ENCODE measurements at regions not wholly inside any gene's neighbourhood (a gene's known extent, or its start where the extent isn't known, plus 50 kb on each side); places are given as distances from the start of the nearest gene placed in this dataset.

DNA sequence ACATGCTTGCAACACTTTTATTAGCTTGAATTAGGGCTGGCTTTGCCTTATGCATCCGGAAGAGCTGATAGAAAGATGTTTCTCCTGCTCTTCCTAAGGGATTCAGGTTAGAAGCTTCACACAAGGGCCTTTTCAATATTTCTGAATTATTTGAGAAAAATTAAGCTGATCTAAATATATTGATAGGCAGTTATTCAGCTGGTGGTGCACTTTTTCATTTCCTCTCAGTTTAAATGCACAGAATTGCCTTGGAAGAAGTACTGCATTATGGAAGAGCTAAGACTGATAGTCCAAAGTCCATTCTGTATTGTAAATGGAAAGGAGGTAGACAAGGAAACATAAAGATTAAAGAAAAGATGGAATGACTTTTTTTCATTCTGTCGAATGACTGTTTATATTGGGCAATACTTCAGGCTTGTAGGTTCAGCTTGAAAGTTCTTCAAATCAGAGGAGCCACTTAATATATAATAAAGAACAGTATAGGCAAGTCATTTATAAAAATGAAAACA lies 398.4 kb upstream of the B3GALT2 start:
- Histone ChIP-seq H4K20me1 (ENCODE audit: insufficient read depth, poor library complexity, severe bottlenecking) (no peaks in the 10 kb centered on the region), H3K9me2 (replicated peaks; ENCODE audit: insufficient read depth) (no peaks in the 10 kb centered on the region), H3K79me2 (no peaks in the 10 kb centered on the region), H3K27me3 (no peaks in the 10 kb centered on the region), H3K9me3 (ENCODE audit: low read depth) (no peaks in the 10 kb centered on the region), H3K4me1 (ENCODE audit: insufficient read depth) (peaks cover 8% of the 10 kb centered on the region), H3K4me2 (peak overlapping the region; percentile 30), H2AFZ (no peak overlapping the region), H3K4me3 (no peak overlapping the region), H3K36me3 (replicated peaks; ENCODE audit: insufficient read depth, low read depth) (no peaks in the 10 kb centered on the region), H3K27ac (peak overlapping the region; percentile 47)
- TF ChIP-seq EZH2 (IDR thresholded peaks at IDR 0.05; ENCODE audit: borderline replicate concordance) (no peak), EZH2phosphoT487 (IDR thresholded peaks at IDR 0.05; ENCODE audit: low read depth, severe bottlenecking, unreplicated experiment) (no peak)
- TF ChIP-seq, protein P1, sequence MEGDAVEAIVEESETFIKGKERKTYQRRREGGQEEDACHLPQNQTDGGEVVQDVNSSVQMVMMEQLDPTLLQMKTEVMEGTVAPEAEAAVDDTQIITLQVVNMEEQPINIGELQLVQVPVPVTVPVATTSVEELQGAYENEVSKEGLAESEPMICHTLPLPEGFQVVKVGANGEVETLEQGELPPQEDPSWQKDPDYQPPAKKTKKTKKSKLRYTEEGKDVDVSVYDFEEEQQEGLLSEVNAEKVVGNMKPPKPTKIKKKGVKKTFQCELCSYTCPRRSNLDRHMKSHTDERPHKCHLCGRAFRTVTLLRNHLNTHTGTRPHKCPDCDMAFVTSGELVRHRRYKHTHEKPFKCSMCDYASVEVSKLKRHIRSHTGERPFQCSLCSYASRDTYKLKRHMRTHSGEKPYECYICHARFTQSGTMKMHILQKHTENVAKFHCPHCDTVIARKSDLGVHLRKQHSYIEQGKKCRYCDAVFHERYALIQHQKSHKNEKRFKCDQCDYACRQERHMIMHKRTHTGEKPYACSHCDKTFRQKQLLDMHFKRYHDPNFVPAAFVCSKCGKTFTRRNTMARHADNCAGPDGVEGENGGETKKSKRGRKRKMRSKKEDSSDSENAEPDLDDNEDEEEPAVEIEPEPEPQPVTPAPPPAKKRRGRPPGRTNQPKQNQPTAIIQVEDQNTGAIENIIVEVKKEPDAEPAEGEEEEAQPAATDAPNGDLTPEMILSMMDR (IDR thresholded peaks at IDR 0.05; ENCODE audit: poor library complexity): no peak
- WGBS (ENCODE audit: low lambda C conversion rate, missing lambda C conversion rate): 58% methylated on average over 2 of the region's 2 CpGs
- no peak for DNase-seq (ENCODE audit: low spot score)

DNA sequence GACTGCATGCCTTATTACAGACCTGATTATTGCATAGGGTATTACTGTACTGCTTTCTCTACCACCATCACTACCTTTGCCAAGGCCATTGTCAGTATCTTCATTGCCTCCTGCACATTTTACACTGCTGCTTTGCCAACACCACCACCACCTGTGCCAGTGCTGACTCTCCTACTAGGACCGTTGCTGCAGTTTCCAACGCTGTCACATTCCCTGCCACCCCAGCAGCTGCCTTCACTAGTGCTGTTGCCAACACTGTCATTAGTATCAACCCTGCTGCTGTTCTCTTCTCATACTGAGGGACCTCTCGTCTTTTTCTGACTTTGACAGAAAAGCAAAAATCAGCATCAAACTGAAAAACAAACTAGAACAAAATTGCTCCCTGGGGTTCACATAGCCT lies 394.9 kb upstream of the B3GALT2 start:
- WGBS (ENCODE audit: low lambda C conversion rate, missing lambda C conversion rate): 89% methylated on average over 3 of the region's 3 CpGs

DNA sequence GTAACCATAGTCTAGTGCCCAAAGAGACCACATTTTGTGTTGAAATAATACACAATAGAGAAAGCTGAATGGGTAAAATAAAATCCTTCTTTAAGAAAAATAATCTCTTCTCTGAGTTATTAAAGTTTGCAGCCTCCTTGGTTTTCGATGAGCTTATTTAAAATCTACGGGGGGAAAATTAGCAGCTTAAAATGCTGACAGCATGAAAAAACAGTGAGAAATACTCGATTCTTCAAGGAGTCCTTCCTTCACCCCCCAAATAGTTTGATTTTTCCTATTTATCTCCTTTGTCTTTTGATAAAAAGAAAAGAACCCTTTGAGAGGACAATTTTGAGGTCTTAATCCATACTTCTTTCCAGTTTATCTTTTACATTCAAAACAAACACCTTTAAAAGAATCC lies 394.0 kb upstream of the B3GALT2 start:
- H3K27me3 ChIP-seq: no peaks in the 10 kb centered on the region
- H3K9me2 ChIP-seq (replicated peaks; ENCODE audit: insufficient read depth): no peaks in the 10 kb centered on the region
- H3K4me2 ChIP-seq: no peak overlapping the region
- no peak overlapping the region for H3K4me3 ChIP-seq
- no peaks in the 10 kb centered on the region for H3K4me1 ChIP-seq (ENCODE audit: insufficient read depth)
- WGBS (ENCODE audit: low lambda C conversion rate, missing lambda C conversion rate): 92% methylated on average over 3 of the region's 3 CpGs
- no peaks in the 10 kb centered on the region for H4K20me1 ChIP-seq (ENCODE audit: insufficient read depth, poor library complexity, severe bottlenecking)
- DNase-seq (ENCODE audit: low spot score): no peak
- no peak overlapping the region for H2AFZ ChIP-seq
- H3K27ac ChIP-seq: no peak overlapping the region
- TF ChIP-seq EZH2phosphoT487 (IDR thresholded peaks at IDR 0.05; ENCODE audit: low read depth, severe bottlenecking, unreplicated experiment): no peak
- TF ChIP-seq, protein P1 (IDR thresholded peaks at IDR 0.05; ENCODE audit: poor library complexity): no peak
- TF ChIP-seq EZH2 (IDR thresholded peaks at IDR 0.05; ENCODE audit: borderline replicate concordance): no peak
- no peaks in the 10 kb centered on the region for H3K36me3 ChIP-seq (replicated peaks; ENCODE audit: insufficient read depth, low read depth)
- H3K9me3 ChIP-seq (ENCODE audit: low read depth): no peaks in the 10 kb centered on the region
- no peaks in the 10 kb centered on the region for H3K79me2 ChIP-seq

More for the DNA sequence above, 394.9 kb upstream of the B3GALT2 start:
- Histone ChIP-seq H3K4me1 (ENCODE audit: insufficient read depth) (no peaks in the 10 kb centered on the region), H3K27ac (no peak overlapping the region), H3K4me3 (no peak overlapping the region), H3K4me2 (no peak overlapping the region), H3K79me2 (no peaks in the 10 kb centered on the region), H3K9me3 (ENCODE audit: low read depth) (no peaks in the 10 kb centered on the region), H2AFZ (no peak overlapping the region), H3K9me2 (replicated peaks; ENCODE audit: insufficient read depth) (no peaks in the 10 kb centered on the region), H3K36me3 (replicated peaks; ENCODE audit: insufficient read depth, low read depth) (no peaks in the 10 kb centered on the region), H3K27me3 (no peaks in the 10 kb centered on the region), H4K20me1 (ENCODE audit: insufficient read depth, poor library complexity, severe bottlenecking) (no peaks in the 10 kb centered on the region)
- no peak for TF ChIP-seq EZH2 (IDR thresholded peaks at IDR 0.05; ENCODE audit: borderline replicate concordance)
- TF ChIP-seq, protein P1 (IDR thresholded peaks at IDR 0.05; ENCODE audit: poor library complexity): no peak
- TF ChIP-seq EZH2phosphoT487 (IDR thresholded peaks at IDR 0.05; ENCODE audit: low read depth, severe bottlenecking, unreplicated experiment): no peak
- no peak for DNase-seq (ENCODE audit: low spot score)

DNA sequence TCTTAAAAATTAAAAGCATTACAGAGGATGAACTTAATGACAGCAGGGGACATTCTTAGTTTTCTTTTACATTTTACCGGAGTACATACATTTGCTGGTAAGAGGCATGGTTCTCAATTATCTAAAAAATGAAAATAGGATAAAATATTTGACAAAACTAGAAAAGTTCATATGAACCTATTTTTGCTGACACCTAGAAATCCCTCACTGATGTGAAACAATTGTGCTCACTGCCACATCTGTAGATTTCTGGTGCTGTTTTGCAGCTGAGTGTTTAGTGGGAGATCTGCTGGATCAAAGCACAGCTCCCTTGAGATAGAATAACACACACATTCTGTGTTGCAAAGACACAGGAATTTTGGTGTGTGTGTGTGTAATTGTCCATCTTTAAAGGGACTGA lies 392.9 kb upstream of the B3GALT2 start:
- H3K27ac ChIP-seq: no peak overlapping the region
- H3K79me2 ChIP-seq: no peaks in the 10 kb centered on the region
- no peak overlapping the region for H2AFZ ChIP-seq
- TF ChIP-seq, protein P1 (IDR thresholded peaks at IDR 0.05; ENCODE audit: poor library complexity): no peak
- TF ChIP-seq EZH2 (IDR thresholded peaks at IDR 0.05; ENCODE audit: borderline replicate concordance) (no peak), EZH2phosphoT487 (IDR thresholded peaks at IDR 0.05; ENCODE audit: low read depth, severe bottlenecking, unreplicated experiment) (no peak)
- H3K4me1 ChIP-seq (ENCODE audit: insufficient read depth): no peaks in the 10 kb centered on the region
- H3K4me3 ChIP-seq: no peak overlapping the region
- no peaks in the 10 kb centered on the region for H3K9me2 ChIP-seq (replicated peaks; ENCODE audit: insufficient read depth)
- H4K20me1 ChIP-seq (ENCODE audit: insufficient read depth, poor library complexity, severe bottlenecking): no peaks in the 10 kb centered on the region
- H3K9me3 ChIP-seq (ENCODE audit: low read depth): no peaks in the 10 kb centered on the region
- no peaks in the 10 kb centered on the region for H3K27me3 ChIP-seq
- WGBS (ENCODE audit: low lambda C conversion rate, missing lambda C conversion rate): 93% methylated on average over 1 of the region's 1 CpG
- H3K36me3 ChIP-seq (replicated peaks; ENCODE audit: insufficient read depth, low read depth): no peaks in the 10 kb centered on the region
- no peak overlapping the region for H3K4me2 ChIP-seq
- no peak for DNase-seq (ENCODE audit: low spot score)
